RWPE1 (cell line): ENCODE measurements at regions not wholly inside any gene's neighbourhood (a gene's known extent, or its start where the extent isn't known, plus 50 kb on each side); places are given as distances from the start of the nearest gene placed in this dataset.

ENCODE experiments used
- CTCF ChIA-PET: fragments of 350-600 bp; sonication (Branson Sonifier 250); formaldehyde crosslinking; extraction: SDS; loops from one replicate; lab custom pipeline; 2021; lab: Yijun Ruan, JAX
- POLR2A ChIA-PET: fragments of 400-600 bp; formaldehyde crosslinking; extraction: SDS; loops from one replicate; lab custom pipeline; 2020; ENCODE audit warnings: antibody characterized with exemption; ENCODE audit not compliant: low non-redundant PET; lab: Yijun Ruan, JAX
- DNase-seq: peaks from one replicate; pipeline ENCODE4 v3.0.0; 2012; ENCODE audit warnings: low spot score
- H3K27ac ChIP-seq: fragments of 450-650 bp; 2 replicates; pipeline ENCODE4 v1.5.1; 2017
- CTCF ChIP-seq: fragments of 450-650 bp; conservative IDR thresholded peaks from 2 replicates; pipeline ENCODE4 v1.5.1; 2017; ENCODE audit warnings: low read depth, mild to moderate bottlenecking

GRCh38 chr13:24100188-24100587 is 60.3 kb upstream of the SPATA13 start:
- no peak for DNase-seq
- no peak for TF ChIP-seq CTCF
- ChIA-PET CTCF (interaction anchor here (0.7 kb wide), 1 partner anchor 8 kb away, joined by 3 read pairs; no protein-coding TSS in a partner anchor), POLR2A (no interaction called here)
- no peak overlapping the region for H3K27ac ChIP-seq

GRCh38 chr13:24103782-24104372 is 56.6 kb upstream of the SPATA13 start:
- CTCF ChIA-PET, result interaction anchor here (1.4 kb wide), 1 partner anchor 50 kb away, joined by 4 read pairs; no protein-coding TSS in a partner anchor
- H3K27ac ChIP-seq, result no peak overlapping the region
- TF ChIP-seq CTCF, result no peak
- POLR2A ChIA-PET, result no interaction called here
- DNase-seq, result no peak

GRCh38 chr13:24104723-24105122 is 55.8 kb upstream of the SPATA13 start:
- DNase-seq, result no peak
- TF ChIP-seq CTCF, result no peak
- POLR2A ChIA-PET, result no interaction called here
- H3K27ac ChIP-seq, result no peak overlapping the region
- CTCF ChIA-PET, result interaction anchor here (1.4 kb wide), 1 partner anchor 51 kb away, joined by 4 read pairs; no protein-coding TSS in a partner anchor

- no peak for TF ChIP-seq CTCF
- ChIA-PET POLR2A (interaction anchor here (0.6 kb wide), 1 partner anchor 405 kb away, joined by 3 read pairs; no protein-coding TSS in a partner anchor), CTCF (no interaction called here)
Observed at GRCh38 chr13:24106429-24106828, 54.1 kb upstream of the SPATA13 start.

GRCh38 chr13:24107955-24108614 is 52.4 kb upstream of the SPATA13 start:
- no peak for DNase-seq
- H3K27ac ChIP-seq, result no peak overlapping the region
- ChIA-PET CTCF (interaction anchor here (0.5 kb wide), 1 partner anchor 177 kb away, joined by 4 read pairs; no protein-coding TSS in a partner anchor), POLR2A (no interaction called here)
- TF ChIP-seq CTCF, result no peak

More at GRCh38 chr13:24106429-24106828, 54.1 kb upstream of the SPATA13 start:
- H3K27ac ChIP-seq, result no peak overlapping the region
- no peak for DNase-seq

- H3K27ac ChIP-seq, result no peak overlapping the region
- TF ChIP-seq CTCF, result no peak
- DNase-seq, result no peak
- CTCF ChIA-PET, result no interaction called here
- POLR2A ChIA-PET, result no interaction called here
Observed at GRCh38 chr13:24108615-24108965, 51.9 kb upstream of the SPATA13 start.
